HG02678 (cell line): ENCODE measurements at regions not wholly inside any gene's neighbourhood (a gene's known extent, or its start where the extent isn't known, plus 50 kb on each side); places are given as distances from the start of the nearest gene placed in this dataset.
"Not testable (repeated sequence)": the region's sequence is repeated elsewhere in the genome, so short reads cannot be mapped to it uniquely, and the experiment has no call there.

Source experiments
- ATAC-seq: cut with Tn5 transposase; IDR thresholded peaks from one replicate; pipeline ENCODE4 v1.9.1; 2021; ENCODE audit warnings: mild to moderate bottlenecking, moderate library complexity; ENCODE audit not compliant: unreplicated experiment

DNA sequence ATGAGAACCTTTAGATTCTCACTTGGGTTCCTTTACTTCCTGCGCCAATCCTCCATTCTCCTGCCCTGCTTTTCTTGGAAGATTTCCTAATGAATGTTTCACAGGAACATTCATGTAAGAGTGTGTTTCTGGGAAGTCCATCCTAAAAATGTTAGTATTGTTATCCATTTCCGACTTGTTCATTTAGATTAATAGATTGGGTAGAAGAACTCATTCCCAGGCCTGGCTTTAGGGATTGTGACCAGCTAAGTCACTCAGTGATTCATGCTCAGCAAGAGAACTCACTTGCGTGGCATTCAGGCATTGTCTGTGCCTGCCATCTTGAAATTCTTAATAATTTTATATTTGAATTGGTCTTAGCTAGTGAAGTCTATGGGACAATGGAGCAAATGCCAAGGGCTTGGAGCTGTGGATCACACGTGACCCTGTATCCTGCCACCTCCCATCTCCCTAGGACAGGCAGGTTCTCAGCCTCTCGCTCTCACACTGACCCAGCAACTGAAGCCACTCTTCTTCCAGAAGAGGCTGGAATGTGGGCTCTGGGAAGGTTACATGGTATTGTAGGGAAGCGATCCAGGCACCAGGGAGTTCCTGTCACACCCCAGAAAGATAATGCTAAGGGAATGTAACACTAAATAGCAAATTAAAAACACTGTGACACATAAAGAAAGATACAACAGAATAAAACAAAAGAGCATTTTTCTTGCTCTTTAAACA is 562.1 kb downstream of the TMA16 start:
- no peak for ATAC-seq

DNA sequence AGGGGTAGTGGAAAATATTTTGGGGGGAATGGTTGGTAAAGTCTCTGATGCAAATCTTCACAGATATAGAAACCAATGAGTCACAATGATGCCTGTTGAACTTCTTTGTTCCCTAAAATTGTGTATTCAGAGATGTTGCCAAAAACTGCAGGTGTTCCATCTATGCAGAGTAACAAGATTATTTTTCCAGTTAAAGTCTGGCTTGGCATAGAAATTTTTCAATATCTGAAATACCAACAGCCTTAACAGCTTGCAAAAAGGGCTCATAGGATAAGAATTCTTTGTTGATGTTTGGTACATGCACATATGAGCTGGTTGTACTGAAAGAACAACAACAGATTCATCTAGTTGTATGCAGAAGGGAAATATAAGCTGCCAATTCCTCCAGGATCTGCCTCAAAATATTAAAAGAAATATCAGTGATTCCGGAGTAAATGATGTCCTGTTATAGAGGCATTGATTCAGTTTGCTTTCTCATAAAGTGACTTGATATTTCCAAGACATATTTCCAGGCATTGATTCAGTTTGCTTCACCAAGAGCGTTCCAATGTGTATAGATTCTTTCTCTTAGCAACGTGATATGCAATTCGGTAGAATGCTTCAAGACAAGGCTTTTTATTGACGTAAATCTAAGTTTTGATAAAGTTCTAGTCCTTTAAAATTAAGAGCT is 564.4 kb downstream of the TMA16 start:
- no peak for ATAC-seq

DNA sequence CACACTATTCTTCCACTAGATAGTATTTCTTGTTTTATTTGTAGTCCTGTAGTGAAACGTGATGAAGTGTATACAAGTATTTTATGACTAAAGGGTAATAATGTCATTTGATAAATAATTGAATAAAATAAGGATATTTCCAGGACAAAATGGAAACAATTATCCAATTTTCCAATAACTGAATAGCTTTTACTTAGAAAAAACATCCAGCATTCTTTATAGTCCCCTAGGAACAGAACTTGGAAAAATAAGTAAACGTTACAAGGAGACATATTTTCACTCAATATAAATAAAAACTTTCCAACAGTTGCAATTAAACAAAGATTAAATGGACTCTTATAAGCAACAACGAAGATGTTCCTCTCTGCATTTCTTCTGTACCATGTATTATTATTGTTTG is 566.0 kb downstream of the TMA16 start:
- no peak for ATAC-seq

DNA sequence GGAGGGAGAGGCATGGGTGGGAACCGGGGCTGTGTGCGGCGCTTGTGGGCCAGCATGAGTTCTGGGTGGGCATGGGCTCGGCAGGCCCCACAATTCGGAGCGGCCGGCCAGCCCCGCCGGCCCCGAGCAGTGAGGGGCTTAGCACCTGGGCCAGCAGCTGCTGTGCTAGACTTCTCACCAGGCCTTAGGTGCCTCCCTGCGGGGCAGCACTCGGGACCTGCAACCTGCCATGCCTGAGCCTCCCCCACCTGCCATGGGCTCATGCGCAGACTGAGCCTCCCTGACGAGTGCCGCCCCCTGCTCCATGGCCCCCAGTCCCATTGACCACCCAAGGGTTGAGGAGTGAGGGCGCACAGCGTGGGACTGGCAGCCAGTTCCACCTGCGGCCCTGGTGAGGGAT is 573.9 kb downstream of the TMA16 start:
- ATAC-seq: no peak

DNA sequence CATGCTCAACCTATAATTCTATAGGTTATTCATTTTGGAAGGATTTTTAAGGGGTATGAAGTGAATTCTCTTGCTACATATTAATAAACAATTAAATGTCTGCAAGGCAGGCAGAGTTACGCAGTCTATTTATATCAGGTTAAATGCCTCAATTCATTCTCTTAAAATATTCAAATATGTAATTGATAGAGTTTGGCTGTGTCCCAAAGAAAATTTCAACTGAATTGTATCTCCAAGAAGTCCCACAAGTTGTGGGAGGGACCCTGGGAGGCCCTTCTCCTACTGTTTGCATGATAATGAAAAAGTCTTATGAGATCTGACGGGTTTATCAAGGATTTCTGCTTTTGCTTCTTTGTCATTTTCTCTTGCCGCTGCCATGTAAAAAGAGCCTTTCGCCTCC is 576.1 kb downstream of the TMA16 start:
- no peak for ATAC-seq

DNA sequence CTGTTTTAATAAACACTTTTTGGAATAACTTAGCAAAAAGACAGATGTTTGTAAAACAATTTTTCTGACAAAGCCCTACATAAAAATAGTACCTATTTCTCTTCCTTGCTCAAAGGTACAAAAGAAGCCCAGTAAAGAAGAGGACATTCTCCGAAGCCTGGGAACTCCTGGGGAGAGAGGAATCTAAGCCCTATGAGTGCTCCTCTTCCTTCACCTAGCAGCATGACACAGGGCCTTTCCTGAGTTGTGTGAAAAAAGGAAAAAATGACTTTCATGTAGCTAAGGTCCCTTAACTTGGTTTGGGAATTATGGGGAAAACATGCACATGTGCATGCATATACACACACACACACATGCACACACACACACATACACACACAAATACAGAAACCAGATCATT is 586.9 kb downstream of the TMA16 start:
- ATAC-seq: no peak

DNA sequence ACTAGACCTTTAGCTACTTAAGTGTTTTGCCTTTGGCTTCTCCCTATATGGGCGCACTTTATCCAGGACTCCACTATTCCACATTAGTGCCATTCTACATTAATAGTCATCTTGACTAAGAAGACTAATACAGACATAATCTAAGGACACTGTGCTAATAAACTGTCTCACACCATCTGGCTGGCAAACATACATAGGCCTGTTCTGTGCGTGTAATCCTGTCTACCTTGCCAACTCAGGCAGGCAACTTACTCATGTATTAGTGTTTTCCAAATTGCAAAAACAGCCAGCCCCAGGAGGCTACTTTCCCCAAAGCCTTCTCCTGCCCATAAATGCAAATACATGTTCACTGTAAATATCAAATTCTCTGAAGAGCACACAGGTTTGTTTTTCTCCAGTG is 587.3 kb downstream of the TMA16 start:
- ATAC-seq: no peak

DNA sequence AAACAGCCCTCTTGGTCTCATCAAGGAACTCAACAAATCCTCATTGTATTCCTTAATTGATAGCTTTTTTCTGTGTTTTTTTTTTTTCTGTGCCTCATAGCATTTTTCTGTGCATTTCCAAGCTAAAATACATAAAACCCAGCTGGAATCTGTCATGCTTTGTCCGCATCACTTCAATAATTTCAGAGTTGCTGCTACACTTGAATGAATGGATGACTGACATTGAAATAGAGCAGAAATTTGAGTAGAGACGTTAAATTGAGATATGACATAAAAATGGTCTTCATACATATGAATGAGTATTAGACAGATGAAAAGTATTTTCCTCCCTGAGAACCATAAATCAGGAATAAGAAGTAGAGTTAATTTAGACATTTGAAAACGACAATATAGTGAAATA is 593.2 kb downstream of the TMA16 start:
- no peak for ATAC-seq

DNA sequence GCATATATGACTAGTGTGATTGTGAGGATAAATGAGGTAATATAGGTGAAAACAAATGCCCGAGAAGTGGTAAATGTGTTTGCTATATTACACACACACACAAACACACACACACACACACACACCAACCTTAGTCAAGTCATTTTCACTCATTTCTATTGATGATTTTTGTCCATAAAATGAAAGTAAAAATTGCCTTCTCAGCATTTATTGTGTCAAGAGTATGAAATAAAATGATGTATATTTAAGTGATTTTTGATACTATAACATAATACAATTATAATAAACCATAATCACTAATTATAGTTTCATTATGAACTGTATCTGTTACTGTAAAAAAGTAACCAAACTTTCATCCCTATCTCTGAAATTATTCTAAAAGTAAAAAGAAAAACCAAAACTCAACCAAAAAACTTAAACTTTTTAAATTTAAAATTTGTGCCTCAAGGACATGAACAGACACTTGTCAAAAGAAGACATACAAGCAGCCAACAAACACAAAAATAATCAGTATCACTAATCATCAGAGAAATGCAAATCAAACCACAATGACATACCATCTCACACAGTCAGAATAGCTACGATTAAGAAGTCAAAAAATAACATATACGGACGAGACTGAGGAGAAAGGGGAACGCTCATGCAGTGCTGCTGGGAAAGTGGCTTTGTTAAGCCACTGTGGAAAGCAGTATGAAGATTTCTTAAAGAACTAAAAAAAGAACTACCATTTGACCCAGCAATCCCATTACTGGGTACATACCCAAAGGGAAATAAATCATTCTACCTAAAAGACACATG is 601.0 kb downstream of the TMA16 start:
- ATAC-seq: no peak

DNA sequence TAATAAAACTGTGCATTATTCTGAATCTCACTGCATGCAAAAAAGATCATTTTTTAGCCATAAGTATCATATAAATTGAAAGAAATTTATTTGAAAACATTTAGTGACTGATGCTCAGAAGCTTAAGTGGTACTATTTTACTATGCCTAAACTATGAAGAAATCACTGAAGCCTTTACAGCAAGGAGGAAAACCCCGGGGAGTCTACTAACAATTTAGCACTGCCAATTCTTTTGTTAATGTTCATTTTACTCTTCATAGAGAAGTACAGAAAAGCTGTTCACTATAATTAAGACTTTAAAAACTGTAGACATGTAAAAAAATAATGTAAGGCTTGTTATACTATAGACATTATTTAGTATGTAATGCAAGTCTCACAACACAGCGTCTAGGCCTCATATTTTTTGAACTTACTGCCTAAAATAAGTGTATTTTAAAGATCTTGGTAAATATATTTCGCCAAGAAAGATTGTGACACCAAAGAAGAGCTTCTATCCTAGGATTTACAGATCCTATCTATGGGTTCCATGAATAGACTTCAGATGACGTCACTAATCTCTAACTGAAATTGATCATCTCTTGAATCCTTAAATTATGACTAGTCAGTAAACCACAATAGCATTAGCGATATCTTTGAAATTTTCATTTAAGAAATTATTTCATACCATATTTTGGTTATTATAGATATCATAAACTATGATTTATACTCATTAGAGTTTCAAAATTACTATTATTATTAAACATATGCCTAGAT is 602.5 kb downstream of the TMA16 start:
- no peak for ATAC-seq

DNA sequence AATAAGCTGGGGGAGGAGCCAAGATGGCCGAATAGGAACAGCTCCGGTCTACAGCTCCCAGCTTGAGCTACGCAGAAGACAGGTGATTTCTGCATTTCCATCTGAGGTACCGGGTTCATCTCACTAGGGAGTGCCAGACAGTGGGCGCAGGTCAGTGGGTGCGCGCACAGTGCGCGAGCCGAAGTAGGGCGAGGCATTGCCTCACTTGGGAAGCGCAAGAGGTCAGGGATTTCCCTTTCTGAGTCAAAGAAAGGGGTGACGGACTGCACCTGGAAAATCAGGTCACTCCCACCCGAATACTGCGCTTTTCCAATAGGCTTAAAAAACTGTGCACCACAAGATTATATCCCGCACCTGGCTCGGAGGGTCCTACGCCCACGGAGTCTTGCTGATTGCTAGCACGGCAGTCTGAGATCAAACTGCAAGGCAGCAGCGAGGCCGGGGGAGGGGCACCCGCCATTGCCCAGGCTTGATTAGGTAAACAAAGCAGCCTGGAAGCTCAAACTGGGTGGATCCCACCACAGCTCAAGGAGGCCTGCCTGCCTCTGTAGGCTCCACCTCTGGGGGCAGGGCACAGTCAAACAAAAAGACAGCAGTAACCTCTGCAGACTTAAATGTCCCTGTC is 606.4 kb downstream of the TMA16 start:
- ATAC-seq: not testable (repeated sequence)

DNA sequence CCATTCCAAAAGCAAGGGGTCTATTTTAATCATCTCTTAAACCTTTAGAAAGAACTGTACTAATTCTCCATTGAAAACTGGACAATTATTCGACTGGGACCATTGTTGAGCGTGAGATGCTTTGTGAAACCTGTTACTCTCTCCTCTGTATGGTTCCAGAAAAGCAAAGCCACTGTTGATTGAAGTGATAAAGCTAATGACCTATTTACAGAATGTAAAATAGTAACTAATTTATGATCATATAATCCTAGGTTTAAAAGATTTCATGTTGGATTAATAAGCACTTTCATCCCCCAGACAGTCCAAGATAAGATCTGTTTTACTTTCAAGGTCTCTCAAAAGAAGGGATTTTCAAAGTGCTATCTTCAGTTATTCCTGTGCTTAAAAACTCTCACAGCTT is 614.5 kb downstream of the TMA16 start:
- ATAC-seq: no peak

DNA sequence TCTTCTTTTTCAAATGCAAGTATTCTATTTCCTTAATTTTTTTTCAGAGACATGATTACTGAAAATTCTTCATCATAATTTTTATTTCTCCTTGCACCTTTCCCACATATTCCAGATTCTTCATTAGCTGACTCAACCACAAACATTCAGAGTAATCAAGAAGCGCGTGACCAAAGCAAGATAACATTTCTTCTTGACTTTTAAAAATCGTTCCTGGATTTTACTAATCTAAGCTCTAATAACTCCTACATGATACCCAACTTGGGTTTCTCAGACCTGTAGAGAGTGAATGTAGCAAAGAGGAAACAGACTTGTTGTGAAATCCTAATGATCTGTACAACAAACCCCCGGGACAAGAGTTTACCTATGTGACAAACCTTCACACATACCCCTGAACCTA is 615.0 kb downstream of the TMA16 start:
- no peak for ATAC-seq

DNA sequence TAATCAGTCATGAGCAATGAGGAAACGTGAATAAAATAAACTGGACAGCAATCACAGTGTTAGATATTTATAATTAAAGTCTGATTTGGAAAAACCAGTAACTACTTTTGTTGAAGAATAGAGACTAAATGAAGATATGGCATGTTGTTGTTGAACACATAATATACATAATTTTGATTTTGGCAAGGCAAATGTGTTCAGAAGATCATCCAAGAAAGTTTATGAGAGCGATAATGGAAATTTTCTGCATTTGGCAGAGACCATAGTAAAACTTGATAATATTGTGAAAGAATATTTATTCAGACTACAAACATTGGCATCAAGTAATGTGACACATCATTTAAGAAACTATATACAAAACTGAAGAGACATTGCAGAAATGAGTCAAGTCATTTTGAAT is 620.7 kb downstream of the TMA16 start:
- ATAC-seq: no peak

DNA sequence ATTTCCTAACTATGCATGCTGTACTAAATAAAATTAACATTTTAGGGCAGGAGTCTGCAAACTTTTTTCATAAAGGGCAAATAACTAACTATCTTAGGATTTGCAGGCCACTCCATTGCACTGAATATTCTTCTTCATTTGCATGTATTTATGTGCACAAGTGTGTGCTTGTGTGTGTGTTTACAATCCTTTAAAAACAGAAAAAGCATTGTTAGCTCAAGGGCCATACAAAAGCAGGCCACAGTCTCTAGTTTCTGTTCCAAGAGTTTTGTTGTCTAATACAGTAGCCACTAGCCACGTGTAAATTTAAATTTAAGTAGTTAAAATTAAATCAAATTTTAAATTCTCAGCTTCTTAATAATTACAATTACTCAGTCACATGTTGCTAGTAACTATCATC is 621.8 kb downstream of the TMA16 start:
- no peak for ATAC-seq

DNA sequence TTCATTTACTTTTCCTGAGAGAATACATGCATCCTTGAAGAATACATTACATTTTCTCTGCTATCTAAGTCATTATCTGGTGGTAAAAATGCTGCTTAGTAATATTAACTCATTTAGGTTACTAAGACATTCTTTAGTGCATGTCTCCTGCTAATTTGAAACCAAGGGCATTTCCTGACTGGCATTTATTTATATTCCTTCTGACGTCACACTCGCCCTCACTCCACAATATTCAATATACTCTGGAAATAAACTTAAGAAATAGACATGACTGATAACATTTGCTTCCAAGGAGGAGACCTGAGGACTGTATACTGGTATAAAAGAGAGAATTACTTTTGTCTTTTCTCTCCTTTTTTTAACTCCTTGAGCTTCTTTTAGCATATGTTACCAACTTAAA is 619.5 kb upstream of the SMIM31 start:
- ATAC-seq: no peak

DNA sequence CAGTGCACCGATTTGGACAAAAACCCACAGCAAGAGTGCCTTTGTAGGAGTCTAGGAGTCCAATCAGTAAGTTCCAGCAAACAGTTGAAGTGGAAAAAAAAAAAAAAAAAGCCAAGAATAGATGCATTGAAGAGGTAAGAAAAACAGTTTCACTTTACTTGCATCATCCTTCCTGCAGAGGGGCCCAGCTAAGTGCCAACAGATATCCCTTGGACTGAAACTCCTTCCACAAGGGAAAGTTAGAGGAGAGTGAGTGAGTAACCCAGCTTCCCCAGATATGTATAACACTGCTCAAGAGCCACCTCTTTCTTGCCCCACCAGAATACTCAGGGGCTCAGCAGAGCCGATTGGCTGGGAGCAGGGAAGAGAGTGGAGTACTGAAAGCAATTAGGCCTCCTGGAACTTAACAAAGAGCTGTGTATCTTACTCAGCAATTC is 617.7 kb upstream of the SMIM31 start:
- ATAC-seq: no peak

DNA sequence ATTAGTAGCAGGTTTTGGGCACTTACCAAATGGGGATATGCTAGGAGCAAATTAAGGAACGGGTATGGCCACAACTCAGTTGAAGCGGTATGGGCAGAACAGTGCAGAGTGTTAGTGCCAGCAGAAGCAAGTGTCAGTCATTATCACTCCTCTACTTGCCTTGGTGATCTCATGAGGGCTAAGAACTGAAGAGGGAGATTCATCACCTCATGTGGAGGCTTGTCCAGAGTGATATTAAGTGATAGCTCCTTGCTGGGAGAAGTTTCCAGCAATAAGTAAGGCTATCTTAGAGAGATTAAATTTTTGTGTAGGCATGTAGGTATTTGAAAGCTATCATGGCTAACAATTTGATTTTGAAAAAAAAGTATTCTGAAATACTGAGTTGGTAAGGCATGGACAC is 615.4 kb upstream of the SMIM31 start:
- no peak for ATAC-seq

DNA sequence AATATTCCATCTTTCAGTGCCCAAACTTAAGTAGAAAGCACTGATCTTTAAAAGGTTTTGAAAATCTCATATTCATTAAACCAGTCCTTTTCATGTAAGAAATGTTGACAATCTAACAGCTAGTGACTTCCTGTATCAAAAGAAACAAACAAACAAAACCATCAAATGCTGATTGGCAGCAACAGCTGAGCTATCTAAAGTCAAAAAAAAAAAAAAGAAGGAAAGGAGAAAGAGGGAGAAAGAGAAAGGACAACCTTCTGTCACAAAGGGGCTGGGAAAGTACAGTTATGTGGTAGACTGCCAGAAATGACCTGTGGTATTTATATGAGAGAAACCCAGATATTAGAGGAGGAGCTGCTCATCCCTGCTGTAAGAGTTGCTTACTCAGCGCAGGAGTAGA is 614.6 kb upstream of the SMIM31 start:
- ATAC-seq: no peak

DNA sequence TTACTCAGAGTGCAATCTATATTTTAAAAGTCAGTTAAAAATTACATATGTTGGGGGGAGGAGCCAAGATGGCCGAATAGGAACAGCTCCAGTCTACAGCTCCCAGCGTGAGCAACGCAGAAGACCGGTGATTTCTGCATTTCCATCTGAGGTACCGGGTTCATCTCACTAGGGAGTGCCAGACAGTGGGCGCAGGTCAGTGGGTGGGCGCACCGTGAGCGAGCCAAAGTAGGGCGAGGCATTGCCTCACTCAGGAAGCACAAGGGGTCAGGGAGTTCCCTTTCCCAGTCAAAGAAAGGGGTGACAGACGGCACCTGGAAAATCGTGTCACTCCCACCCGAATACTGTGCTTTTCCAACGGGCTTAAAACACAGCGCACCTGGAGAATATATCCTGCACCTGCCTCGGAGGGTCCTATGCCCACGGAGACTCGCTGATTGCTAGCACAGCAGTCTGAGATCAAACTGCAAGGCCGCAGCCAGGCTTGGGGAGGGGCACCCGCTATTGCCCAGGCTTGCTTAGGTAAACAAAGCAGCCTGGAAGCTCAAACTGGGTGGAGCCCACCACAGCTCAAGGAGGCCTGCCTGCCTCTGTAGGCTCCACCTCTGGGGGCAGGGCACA is 612.1 kb upstream of the SMIM31 start:
- ATAC-seq: not testable (repeated sequence)
